COLO668 (cell line): ENCODE measurements at regions not wholly inside any gene's neighbourhood (a gene's known extent, or its start where the extent isn't known, plus 50 kb on each side); places are given as distances from the start of the nearest gene placed in this dataset.

Experiments used
- DNase-seq: peaks from one replicate; lab custom pipeline; 2025; ENCODE audit not compliant: unreplicated experiment; lab: John Stamatoyannopoulos, UW

- peak; percentile 3 for DNase-seq
Observed at GRCh38 chr16:9297437-9298113, 206.1 kb downstream of the HAPSTR1 start.

DNA sequence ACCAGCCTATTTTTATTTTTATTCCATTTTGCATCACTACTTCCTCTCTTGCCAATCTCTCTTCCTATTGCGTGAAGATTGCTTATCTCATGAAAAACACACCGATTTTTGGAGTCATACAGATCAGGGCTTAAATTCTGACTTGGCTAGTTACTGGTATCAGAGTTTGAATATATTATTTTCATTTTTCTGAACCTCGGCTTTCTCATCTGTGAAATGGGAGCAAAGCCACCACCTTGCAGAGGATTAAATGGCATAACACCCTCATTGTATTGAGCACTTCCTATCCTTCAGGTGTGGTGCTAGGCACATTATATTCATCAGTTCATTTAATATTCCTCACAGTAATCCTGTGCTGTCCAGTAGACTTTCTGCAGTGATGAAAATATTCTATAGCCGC, 208.8 kb downstream of the HAPSTR1 start:
- no peak for DNase-seq

GRCh38 chr16:9302072-9302471, 210.6 kb downstream of the HAPSTR1 start:
- DNase-seq: no peak

DNA sequence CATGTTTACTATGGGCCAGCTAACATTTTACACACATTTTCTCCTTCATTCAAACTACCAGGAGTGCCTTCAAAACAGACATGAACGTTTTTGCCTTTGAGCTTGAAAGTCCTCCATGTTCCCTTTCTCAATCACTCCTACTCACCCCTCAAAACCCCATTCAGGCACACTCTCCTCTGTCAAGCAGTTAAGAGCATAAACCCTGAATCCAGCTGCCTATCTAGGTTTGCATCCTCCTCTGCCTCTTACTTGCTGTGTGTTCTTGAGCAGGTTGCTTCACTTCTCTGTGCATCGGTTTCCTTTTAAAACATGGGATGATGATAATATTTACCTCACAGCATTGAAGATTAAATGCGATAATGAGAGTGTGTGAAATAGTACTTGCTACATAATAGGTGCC, 215.3 kb downstream of the HAPSTR1 start:
- DNase-seq: no peak

DNA sequence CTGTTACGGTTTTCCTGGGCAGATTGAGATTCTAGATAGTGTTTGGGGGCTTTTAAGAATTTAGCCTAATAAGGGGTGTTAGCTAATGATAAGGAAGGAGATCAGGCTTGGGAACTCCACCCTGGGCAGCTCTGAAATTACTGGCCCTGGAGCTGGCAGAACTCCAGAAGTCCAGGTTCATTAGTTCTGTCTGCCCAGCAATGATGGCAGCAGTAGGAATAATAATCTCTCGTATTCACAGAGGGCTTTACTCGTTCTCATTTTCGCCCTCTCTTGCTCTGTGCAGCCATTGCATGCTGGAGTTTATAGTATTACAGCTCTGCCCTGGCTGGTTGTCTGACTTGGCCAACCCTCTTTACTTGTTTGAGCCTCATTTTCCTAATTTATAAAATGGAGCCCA, 216.0 kb downstream of the HAPSTR1 start:
- no peak for DNase-seq

GRCh38 chr16:9308356-9308801, 216.9 kb downstream of the HAPSTR1 start:
- no peak for DNase-seq

- no peak for DNase-seq
Observed at GRCh38 chr16:9308850-9309249, 217.4 kb downstream of the HAPSTR1 start.

GRCh38 chr16:9309844-9310243, 218.4 kb downstream of the HAPSTR1 start:
- no peak for DNase-seq

DNA sequence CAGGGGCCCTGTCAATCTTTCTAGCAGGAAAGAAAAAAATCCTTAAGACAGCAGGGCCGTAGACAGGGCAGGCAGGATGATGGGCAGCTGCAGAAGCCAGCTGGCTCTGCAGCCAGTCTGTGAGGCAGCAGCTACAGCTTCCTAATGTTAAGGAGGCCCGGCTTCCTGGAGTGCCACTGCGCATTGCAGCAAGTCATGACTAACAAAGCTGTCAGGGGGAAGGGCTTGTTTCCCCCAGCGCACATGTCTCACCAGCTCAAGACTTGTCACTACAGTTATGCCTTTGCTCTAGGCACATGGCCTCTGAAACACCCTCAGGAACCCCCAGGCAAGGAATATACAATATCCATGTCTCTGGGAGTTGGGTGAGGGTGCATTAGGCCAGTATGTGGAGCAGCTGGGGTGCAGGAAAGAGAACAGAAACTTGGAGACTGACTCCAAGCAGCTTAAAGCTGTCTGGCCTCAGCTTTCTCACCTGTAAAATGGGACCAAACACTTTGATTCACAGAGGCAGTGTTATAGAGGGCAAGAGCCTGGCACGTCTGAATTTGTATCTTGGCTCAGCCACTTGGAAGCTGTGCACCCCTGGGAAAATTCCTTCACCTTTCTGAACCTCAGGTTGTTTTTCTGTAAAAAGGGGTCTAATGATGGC, 220.0 kb downstream of the HAPSTR1 start:
- DNase-seq: peak; percentile 17

DNA sequence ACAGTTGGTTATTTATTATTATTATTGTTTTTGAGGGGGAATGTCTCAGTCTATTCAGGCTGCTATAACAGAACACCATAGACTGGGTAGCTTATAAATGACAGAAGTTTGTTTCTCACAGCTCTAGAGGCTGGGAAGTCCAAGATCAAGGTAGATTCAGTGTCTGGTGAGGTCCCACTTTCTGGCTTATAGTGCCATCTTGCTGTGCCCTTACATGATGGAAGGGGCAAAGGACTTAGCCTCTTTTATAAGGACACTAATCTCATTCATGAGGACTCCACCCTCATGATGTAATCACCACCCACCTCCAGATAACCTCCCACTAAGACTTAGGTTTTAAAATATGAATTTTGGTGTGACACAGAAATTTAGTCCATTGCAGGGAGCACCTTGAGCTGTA, 224.6 kb downstream of the HAPSTR1 start:
- no peak for DNase-seq

DNA sequence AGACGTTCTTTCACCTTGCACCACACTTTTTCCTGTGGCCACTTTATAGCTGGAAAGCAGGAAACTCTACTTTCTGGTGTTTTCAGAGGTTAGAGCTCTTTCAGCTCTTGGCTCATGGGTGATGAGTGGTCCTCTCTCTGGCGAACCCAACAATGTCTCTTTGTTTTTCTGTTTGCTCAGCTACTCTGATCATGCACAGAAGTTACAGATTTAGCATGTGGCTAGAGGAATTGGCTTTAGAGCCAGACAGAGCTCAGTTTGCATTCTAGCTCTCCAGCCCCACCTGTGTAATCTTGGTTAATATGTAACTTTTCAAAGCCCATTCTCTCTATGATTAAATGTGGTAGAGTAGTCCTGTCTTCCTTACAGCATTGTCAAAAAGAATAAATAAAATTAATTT, 225.2 kb downstream of the HAPSTR1 start:
- DNase-seq: peak; percentile 26

DNA sequence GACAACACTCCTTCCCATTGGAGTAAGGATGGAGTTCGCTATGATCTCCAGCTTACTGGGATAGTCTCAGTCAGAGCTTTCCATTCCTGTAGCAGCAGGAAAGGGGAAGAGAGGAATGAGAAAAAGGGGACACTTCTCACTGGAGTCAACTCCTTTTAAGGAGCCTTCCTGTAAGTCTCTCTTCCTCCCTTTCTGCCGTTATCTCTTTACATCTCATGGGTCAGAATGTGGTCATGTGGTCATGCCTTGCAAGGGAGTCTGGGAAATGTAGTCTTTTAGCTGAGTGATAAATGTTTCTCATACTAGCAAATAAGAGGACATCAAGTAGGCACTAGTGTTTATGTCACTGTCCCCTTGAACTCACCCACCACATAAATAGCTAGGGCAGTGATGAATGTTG, 227.3 kb downstream of the HAPSTR1 start:
- DNase-seq: no peak

- DNase-seq: no peak
Observed at GRCh38 chr16:9322769-9323168, 231.3 kb downstream of the HAPSTR1 start.

GRCh38 chr16:9323170-9323569, 231.7 kb downstream of the HAPSTR1 start:
- DNase-seq: no peak

GRCh38 chr16:9327253-9327652, 235.8 kb downstream of the HAPSTR1 start:
- no peak for DNase-seq

GRCh38 chr16:9328411-9328810, 237.0 kb downstream of the HAPSTR1 start:
- no peak for DNase-seq

DNA sequence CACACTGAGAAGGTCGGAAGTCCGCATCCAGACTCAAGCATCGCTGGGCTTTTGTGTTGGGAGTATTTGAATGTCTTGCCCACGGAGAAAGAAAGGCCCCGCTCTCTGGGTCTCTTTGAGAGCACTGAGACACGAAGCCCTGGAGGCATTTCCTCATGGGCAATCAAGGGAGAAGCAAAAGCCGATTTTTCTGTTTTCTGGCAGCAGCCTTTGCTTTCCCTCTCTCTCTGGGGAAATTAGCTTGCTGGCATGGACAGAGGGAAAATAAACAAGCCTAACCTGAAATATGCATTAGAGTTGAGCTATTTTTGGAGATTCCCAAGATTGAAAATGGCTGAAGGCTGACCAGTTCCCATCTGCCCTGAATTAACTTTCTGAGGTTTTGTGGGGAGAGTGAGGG, 238.7 kb downstream of the HAPSTR1 start:
- no peak for DNase-seq

DNA sequence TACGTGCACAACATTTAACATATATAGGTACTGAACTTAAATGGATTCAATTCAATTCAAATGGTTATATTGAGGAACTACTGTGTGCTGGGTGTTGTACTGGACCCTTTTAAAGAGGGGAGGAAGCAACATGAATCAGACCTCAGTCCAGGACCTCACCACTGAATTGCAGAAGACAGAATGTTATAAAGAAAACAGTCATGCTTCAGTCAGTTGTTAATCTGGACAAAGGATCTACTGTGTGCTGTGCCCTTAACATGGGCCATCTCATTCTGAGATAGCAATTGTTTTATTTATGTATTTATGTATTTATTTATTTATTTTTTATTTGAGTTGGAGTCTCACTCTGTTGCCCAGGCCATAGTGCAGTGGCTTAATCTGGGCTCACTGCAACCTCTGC, 240.1 kb downstream of the HAPSTR1 start:
- no peak for DNase-seq

- DNase-seq: no peak
Observed at GRCh38 chr16:9332574-9333148, 241.2 kb downstream of the HAPSTR1 start.

- no peak for DNase-seq
Observed at GRCh38 chr16:9333469-9333868, 242.0 kb downstream of the HAPSTR1 start.

DNA sequence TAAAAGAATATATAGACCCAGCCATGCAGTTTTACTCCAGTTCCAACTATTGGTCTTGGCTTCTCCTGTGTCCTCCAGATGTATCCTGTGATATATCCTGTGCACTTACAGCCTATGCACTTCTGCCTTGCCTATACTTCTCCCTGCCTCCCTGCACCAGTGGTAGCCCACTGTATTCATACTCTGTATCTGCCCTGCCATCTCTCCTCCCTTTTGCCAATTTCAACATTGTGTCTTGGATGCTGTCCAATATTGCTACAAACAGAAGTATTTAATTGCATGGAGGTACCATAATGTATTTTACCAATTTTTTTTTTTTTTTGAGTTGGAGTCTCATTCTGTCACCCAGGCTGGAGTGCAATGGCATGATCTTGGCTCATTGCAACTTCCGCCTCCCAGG, 242.7 kb downstream of the HAPSTR1 start:
- no peak for DNase-seq

DNA sequence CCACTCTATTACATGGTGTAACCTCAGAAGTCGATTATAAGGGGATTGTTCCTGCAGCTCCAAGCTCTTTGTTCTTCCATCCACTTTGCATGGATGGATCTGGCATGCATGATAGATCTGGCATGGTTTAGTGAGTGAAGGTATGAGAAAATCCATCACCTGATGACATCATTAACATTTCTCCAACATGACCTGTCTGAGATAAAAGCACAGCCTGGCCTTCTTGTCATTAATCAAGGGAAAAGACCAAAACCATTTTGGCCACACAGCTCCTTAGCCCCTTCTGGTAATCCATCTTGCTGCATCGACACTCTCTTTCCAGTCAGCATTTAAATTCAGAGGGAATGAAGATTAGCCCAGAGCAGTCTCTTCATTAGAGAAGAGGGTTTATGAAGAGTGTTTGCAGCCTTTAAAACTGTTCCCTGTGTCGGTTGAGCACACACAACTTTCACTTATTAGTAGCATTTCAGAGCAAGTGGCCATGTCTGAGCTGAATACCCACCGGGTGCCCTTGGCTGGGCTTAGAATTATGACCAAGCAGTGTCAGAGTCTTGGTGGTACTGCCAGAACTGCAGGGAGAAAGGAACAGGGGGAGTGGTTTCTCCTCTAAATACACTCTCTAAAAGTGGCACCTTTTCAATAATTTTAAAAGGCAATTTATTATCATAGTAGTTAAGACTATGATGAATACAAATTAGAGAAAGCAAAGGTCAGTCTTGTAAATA, 246.0 kb downstream of the HAPSTR1 start:
- DNase-seq: no peak
